Calu3 (cell line): ENCODE measurements at regions not wholly inside any gene's neighbourhood (a gene's known extent, or its start where the extent isn't known, plus 50 kb on each side); places are given as distances from the start of the nearest gene placed in this dataset.

Experiments
- BruUV-seq: library from RNA; stranded (reverse); fragments of 400-500 nt; replicated peaks from 2 replicates; lab custom pipeline; 2021; lab: Mats Ljungman, UMichigan
- CTCF ChIA-PET: fragments of 300-600 bp; sonication (Branson Sonifier 250); formaldehyde crosslinking; loops from one replicate; lab custom pipeline; 2022; ENCODE audit warnings: antibody characterized with exemption; lab: Charles Lee
- DNase-seq: peaks from one replicate; pipeline ENCODE4 v3.0.0; 2022
- H3K27ac Mint-ChIP-seq: one replicate; pipeline ENCODE4 v1.8.0; 2022; ENCODE audit warnings: mixed read lengths; ENCODE audit not compliant: unreplicated experiment
- H3K27me3 Mint-ChIP-seq: one replicate; pipeline ENCODE4 v1.8.0; 2022; ENCODE audit warnings: mixed read lengths; ENCODE audit not compliant: unreplicated experiment
- H3K36me3 Mint-ChIP-seq: one replicate; pipeline ENCODE4 v1.8.0; 2022; ENCODE audit warnings: mild to moderate bottlenecking, moderate library complexity, mixed read lengths; ENCODE audit not compliant: insufficient read depth, unreplicated experiment
- H3K4me1 Mint-ChIP-seq: one replicate; pipeline ENCODE4 v1.8.0; 2022; ENCODE audit warnings: mild to moderate bottlenecking, low read depth, mixed read lengths; ENCODE audit not compliant: unreplicated experiment
- H3K4me3 Mint-ChIP-seq: one replicate; pipeline ENCODE4 v1.8.0; 2022; ENCODE audit warnings: mild to moderate bottlenecking, low read depth, moderate library complexity, mixed read lengths; ENCODE audit not compliant: unreplicated experiment
- H3K9me3 Mint-ChIP-seq: one replicate; pipeline ENCODE4 v1.8.0; 2022; ENCODE audit warnings: low read depth, mixed read lengths; ENCODE audit not compliant: unreplicated experiment
- intact Hi-C: fragments of 100-400 bp; cut with micrococcal nuclease; formaldehyde crosslinking; loops from one replicate; pipeline ENCODE4 v1.10.0; 2022; ENCODE audit not compliant: unreplicated experiment
- TF ChIP-seq, protein P1 (sequence below): fragments of 200-600 bp; IDR thresholded peaks from one replicate; pipeline ENCODE4 v1.8.0; 2022; ENCODE audit warnings: antibody characterized with exemption; ENCODE audit not compliant: unreplicated experiment

DNA sequence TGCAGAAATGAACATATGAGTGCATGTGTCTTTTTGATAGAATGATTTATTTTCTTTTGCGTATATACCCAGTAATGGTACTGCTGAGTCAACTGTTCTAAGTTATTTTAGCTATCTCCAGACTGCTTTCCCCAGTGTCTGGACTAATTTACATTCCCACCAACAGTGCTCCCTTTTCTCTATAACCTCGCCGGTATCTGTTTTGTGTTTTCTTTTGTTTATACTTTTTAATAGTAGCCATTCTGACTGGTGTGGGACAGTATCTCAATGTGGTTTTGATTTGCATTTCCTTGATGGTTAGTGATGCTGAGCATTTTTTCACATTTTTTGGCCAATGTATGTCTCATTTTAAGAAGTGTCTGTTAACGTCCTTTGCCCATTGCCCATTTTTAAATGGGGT, 218.6 kb upstream of the KCNIP4 start:
- TF ChIP-seq, protein P1, sequence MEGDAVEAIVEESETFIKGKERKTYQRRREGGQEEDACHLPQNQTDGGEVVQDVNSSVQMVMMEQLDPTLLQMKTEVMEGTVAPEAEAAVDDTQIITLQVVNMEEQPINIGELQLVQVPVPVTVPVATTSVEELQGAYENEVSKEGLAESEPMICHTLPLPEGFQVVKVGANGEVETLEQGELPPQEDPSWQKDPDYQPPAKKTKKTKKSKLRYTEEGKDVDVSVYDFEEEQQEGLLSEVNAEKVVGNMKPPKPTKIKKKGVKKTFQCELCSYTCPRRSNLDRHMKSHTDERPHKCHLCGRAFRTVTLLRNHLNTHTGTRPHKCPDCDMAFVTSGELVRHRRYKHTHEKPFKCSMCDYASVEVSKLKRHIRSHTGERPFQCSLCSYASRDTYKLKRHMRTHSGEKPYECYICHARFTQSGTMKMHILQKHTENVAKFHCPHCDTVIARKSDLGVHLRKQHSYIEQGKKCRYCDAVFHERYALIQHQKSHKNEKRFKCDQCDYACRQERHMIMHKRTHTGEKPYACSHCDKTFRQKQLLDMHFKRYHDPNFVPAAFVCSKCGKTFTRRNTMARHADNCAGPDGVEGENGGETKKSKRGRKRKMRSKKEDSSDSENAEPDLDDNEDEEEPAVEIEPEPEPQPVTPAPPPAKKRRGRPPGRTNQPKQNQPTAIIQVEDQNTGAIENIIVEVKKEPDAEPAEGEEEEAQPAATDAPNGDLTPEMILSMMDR = no peak
- H3K36me3 Mint-ChIP-seq = no peaks in the 10 kb centered on the region
- intact Hi-C loops = no loop called here
- H3K4me3 Mint-ChIP-seq = no peak overlapping the region
- H3K4me1 Mint-ChIP-seq = no peaks in the 10 kb centered on the region
- DNase-seq = no peak
- H3K9me3 Mint-ChIP-seq = no peaks in the 10 kb centered on the region
- no TSS peak for BruUV-seq
- CTCF ChIA-PET = no interaction called here
- H3K27me3 Mint-ChIP-seq = no peaks in the 10 kb centered on the region
- H3K27ac Mint-ChIP-seq = no peak overlapping the region

- no peak overlapping the region for H3K27ac Mint-ChIP-seq
- no TSS peak for BruUV-seq
- intact Hi-C loops = no loop called here
- no peak overlapping the region for H3K4me3 Mint-ChIP-seq
- no peak for DNase-seq
- no peaks in the 10 kb centered on the region for H3K27me3 Mint-ChIP-seq
- H3K9me3 Mint-ChIP-seq = peaks cover 2% of the 10 kb centered on the region
- CTCF ChIA-PET = interaction anchor here (0.6 kb wide), 1 partner anchor 223 kb away, joined by 5 read pairs; no protein-coding TSS in a partner anchor
- no peaks in the 10 kb centered on the region for H3K36me3 Mint-ChIP-seq
- no peaks in the 10 kb centered on the region for H3K4me1 Mint-ChIP-seq
- TF ChIP-seq, protein P1 = no peak
Observed at GRCh38 chr4:22162454-22162853, 213.9 kb upstream of the KCNIP4 start.

DNA sequence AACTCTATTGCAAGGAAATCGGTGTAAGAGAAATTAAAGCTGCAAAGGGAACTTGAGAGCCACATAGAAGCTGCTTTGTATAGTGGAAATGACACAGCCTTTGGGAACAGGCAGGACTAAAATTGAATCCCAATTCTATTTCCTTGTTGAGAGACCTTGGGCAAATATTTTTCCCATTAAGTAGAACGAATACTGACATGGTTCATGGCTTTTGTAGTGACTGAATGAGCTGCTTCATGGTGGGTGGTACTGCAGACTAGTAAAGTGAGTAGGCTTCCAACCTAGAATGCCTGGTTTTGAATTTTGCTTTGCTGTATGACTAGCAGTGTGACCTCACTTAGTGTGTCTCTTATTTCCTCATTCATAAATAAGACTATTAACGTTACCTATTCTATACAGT, 182.2 kb upstream of the KCNIP4 start:
- intact Hi-C loops = no loop called here
- Mint-ChIP-seq H3K4me3 (no peak overlapping the region), H3K27ac (no peak overlapping the region), H3K9me3 (no peaks in the 10 kb centered on the region), H3K36me3 (no peaks in the 10 kb centered on the region), H3K27me3 (no peaks in the 10 kb centered on the region), H3K4me1 (no peaks in the 10 kb centered on the region)
- no peak for DNase-seq
- TF ChIP-seq, protein P1 = no peak
- CTCF ChIA-PET = interaction anchor here (0.7 to 1.1 kb wide), 2 partner anchors 227 to 340 kb away, joined by 3 to 6 read pairs; no protein-coding TSS in a partner anchor
- BruUV-seq = no TSS peak

GRCh38 chr4:22129454-22130029, 181.0 kb upstream of the KCNIP4 start:
- no peaks in the 10 kb centered on the region for H3K27me3 Mint-ChIP-seq
- H3K4me1 Mint-ChIP-seq = no peaks in the 10 kb centered on the region
- no peaks in the 10 kb centered on the region for H3K36me3 Mint-ChIP-seq
- intact Hi-C loops = loop anchor here (5.0 to 10.0 kb wide), 4 partner anchors 105 to 563 kb away; partner anchors contain the start of gene GBA3
- DNase-seq = peak; percentile 40
- no peak overlapping the region for H3K4me3 Mint-ChIP-seq
- H3K9me3 Mint-ChIP-seq = no peaks in the 10 kb centered on the region
- CTCF ChIA-PET = interaction anchor here (0.6 to 1.1 kb wide), 2 partner anchors 228 to 260 kb away, joined by 3 to 4 read pairs; no protein-coding TSS in a partner anchor
- no peak overlapping the region for H3K27ac Mint-ChIP-seq
- BruUV-seq = no TSS peak
- TF ChIP-seq, protein P1 = peak; percentile 46
